Renal pelvis (tissue), 1 donor: ENCODE measurements at regions not wholly inside any gene's neighbourhood (a gene's known extent, or its start where the extent isn't known, plus 50 kb on each side); places are given as distances from the start of the nearest gene placed in this dataset.

Experiments
- DNase-seq: peaks from one replicate; pipeline ENCODE4 v3.0.0-alpha.2; 2013

DNA sequence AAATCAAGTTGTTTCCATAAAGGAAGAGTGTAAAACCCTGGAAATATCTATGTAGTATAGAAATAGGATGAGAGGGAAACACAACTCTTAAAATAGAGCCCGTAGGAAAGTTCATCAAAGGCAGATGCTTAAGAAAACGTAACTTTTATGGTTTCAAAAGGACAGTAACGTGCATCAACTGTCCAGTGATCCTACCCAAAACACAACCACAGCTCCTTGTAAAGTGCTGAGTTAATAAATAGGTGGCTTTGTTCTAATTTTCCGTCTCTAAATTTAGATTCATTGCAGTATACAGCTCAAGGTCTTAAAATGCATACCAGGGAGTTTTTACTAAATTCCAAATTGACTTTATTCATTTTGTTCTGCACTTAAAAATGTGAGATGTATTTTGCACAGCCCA lies 282.1 kb upstream of the ID2 start:
- no peak for DNase-seq

DNA sequence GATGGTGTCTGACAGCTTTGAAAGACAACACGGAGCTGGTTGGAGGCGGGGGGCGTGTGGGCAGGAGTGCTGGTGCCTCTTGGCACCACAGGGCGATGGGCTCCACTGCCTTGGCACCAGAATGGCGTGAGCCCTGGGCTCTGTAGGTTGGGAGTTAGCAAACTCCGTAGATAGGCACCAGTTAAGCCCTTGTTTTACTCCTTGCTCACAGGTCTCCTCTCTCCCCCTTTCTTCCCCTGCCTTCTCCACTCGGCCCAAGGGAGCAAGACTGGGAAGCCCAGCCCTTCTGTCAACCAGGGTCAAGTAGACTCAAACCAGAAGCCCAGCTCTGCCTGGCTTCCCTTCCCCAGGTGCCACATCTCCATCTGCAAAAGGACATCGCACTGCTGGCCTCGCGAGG lies 281.7 kb upstream of the ID2 start:
- DNase-seq = no peak

DNA sequence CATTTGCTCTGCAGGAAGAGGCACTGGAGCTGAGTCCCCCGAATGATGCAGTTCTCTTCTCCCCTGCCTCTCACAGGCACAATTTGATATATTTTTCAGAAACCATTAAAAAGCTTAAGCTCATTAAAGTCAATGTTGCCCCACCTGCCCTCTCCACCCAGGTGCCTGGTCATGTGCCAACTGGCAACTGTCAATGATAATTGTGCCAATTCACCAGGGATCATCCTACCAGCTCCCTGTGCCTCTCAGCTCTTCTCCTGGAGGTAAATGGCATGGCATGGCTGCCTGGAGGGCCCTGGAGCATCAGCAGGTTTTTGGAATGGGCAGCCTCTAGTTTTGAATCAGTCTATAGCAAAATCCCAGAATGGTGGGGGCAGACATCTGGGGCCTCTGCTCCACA lies 279.6 kb upstream of the ID2 start:
- no peak for DNase-seq

DNA sequence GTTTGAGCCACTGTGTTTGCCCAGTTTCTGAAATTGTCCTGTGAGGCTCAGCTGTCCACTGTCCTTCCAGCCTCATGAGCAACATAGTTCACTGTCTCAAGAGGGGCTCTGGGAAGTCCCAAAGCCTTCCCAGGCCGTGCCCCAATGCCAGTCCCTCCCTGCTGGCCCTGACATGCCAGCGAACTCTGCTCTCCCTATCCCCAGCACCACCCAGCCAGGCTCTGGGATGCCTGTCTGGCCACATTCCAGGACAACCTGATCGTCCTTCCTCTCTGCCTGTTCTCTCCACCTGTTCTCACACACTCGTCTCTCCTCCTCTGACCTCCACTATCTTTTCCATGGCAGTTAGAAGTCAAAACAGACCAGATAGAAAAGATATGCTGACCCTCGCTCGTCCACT lies 278.0 kb upstream of the ID2 start:
- DNase-seq = no peak

DNA sequence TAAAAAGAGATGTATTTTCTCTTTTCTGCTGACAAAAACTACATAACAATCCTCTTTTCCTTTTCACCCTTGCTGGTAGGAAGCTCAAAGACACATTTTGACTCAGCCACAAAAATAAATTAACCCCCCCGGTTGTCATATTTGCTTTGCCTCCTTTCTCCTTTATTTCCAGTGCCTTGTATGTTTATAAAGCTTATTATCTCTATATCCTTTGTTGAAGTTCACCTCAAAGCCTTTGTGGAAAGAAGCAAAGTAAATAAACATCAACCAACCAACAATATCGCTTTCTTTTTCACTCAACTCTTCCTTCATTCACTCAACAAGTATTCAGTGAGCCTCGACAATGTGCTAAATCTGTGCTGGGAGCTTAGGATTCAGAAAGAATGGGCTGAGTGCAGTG lies 276.5 kb upstream of the ID2 start:
- DNase-seq = no peak

DNA sequence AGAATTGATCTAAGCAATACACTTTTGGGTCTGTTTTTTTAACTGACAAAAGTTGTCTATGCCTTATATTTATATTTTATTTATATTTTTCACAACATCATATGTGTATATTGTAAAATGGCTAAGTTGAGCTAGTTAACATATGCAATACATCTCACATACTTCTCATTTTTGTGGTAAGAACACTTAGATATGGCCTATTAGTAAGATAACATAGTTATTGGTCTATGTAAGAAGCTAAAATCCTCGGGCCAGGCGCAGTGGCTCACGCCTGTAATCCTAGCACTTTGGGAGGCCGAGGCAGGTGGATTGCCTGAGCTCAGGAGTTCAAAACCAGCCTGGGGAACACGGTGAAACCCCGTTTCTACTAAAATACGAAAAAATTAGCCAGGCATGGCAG lies 275.6 kb upstream of the ID2 start:
- DNase-seq = no peak

DNA sequence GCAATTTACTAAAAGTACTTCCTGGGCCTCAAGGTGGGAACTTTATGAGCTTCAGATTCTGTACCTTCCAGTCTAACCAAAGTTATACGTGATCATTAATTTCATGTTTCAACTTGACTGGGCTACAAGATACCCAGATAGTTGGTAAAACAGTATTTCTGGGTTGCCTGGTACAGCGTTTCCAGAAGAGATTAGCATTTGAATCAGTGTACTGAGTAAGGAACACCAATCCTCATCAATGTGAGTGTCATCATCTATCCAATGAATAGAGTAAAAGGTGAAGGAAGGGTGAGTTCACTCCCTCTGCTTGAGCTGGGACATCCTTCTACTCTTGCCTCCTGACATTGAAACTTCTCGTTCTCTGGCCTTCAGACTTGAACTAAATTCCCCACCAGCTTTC lies 274.5 kb upstream of the ID2 start:
- no peak for DNase-seq

DNA sequence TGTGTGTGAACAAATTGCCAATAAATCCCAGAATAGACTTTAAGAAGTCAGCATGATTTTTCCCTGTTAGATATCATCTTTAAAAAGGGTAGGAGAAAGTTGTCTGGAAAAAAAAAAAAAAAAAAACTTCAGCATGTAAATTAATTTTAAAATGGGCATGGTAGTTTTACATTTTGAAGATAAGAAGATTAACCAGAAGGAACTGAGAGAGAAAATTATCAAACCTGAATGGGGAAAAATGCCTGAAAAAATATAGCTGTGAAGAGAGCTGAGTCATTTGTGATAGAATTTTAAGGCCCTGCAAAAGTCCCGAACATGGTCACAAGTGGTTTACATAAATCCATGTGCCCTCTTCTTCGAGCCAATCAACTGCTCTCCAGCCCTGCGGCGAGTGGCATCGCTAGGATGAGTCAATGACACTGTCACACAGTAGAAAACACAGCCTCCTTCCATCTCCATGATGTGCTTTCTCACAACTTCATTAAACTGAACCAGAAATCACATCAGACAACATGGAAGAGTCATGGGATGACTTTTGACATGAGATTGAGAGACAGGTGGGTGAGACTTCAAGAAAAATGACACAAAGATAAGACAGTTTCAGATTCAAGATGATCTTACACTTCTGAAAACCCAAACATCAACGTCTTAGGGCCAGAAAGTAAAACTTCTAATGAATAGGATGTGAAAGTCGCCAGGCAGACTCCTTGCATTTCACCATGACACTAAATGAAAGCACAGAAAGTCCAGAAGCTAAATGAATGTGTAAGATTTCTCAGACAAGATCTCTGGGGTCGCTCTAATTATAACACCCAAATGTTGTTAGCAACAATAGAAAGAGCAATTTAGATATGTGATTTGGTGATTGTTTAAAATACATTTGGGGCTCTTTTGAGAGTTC lies 273.0 kb upstream of the ID2 start:
- no peak for DNase-seq

DNA sequence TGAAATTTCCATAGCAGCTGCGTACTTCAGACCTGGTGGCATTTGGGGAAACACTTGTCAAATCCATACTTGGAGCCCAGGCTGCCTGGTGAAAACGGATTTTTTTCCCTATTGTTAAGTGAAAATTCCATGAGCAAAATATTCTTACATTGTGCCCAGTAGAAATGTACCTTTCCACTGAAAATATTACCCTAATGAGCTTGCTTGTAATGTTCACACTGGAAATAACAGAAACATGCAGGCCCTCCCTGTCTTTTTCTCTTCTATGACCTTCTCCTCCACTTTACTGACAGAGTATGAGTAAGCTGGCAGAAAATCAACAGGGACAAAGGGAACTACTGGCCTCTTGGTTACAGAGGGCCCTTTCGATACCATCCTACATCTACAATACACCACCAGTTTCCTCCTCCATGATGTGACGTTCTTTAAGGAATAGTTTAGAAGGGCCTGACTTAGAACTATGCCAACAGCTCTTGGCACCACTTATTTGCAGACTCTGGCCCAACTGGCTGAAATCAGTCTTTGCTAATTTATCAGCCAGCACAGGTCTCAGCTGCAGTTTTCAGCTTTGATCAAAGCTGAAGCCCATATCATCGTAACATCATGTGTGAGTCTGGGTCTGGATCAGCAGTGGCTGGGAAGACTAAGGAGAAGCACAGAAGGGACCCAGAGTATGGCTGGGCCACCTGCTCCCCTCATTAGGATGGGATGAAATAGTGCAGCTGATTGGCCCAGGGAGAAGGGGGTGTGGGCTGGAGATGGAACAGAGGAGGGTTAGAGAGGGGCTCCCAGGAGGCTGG lies 272.2 kb upstream of the ID2 start:
- no peak for DNase-seq

DNA sequence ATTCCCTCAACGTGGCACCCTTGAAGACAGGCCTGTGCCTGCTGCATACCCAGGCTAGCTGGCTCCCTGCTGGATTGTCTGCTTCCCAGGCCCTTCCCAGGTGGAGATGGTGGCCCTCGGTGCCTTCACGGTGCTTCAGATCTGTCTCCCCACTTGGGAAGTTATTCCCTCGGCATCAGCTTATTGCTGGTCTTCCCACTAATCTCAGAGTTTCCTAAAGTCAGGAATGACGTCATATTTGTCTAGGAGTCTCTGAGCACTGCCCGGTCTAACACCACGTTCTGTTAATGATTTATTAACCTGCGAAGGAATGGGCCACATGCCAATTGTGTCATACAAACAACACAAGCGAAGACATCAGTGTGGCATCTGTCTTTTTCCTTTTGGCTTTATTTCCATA lies 269.8 kb upstream of the ID2 start:
- peak; percentile 51 for DNase-seq

DNA sequence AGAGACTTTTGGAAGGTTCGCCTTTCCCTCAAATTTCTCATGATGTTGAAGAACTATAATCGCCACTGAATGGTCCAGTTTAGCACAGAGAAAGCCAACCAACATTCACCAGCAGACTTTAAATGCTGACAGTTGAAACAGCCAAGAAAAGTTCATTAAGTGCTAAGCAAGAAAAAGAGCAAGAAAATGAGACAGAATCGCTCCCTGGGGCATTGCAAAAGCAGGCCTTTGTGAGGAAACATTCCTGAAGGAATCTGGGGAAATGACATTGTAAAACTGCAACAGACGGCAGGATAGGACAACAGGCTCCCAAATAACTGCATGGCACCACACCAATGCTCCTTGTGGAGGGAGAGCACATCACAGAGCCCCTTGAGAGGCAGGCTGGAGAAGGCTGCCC lies 269.3 kb upstream of the ID2 start:
- peak; percentile 24 for DNase-seq

DNA sequence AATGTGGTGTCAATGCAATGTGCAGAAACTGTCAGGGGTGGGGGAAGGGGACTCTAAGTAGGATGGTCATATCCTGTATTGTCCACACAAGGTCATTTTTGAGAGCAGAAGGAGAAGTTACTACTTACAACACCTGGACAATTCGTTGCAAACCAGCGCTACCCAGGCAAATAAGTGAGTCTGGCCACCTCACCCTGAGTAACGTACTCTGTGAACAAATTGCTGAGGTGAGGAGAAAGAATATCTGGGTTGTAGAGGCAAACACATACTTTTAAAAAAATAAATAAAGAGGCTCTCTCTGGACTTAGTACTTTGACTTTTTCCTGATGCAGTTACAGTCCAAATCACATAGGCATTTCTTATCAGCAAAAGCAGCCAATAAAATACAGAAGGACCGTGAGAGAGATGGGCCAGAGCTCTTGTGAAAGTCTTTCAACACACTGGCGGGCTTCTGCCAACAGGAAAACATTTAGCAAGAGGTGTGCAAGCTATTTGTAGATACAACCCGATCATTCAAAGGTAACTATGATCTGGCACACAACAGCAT lies 268.2 kb upstream of the ID2 start:
- no peak for DNase-seq

DNA sequence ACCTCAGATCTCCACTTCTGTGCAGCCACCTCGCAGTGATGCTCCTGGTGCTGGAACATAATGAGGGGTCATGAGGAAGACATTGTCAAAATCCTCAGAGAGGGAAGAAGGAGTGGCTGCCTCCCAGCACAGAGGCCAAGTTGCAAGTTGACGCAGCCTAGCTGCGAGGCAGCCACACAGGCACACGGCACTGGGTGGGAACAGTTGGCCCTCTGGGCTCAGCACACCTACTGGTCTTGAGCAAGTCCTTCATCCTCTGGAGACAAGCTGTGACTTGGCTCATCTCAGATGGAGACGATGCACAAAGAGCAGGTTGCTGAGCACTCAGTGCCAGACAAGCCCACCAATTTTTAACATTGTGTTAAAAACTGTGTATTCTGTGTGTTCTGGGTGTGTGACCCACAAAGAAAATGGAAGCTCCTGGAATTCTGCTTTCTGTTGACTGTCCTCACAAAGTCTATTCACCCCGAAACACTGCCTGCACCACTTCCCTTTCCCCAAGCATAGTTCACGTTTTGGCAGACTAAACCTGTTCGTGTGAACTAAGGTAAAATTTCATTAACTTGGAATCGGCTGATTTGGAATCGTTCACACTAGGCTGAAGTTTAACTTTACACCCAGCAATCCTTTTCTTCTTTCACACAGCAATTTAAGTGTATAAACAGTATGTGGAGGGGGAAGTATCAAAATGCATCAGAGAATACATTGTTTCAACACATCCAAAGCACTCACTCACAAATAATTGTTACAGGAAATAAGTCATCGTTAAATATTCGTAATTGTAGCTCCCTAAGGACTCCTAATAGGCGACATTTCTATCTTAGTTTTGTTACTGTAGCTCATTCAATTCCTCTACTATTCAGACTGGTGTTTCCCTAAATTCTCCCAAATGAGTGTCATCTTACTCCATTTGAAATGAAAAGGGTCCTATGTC lies 266.6 kb upstream of the ID2 start:
- no peak for DNase-seq

DNA sequence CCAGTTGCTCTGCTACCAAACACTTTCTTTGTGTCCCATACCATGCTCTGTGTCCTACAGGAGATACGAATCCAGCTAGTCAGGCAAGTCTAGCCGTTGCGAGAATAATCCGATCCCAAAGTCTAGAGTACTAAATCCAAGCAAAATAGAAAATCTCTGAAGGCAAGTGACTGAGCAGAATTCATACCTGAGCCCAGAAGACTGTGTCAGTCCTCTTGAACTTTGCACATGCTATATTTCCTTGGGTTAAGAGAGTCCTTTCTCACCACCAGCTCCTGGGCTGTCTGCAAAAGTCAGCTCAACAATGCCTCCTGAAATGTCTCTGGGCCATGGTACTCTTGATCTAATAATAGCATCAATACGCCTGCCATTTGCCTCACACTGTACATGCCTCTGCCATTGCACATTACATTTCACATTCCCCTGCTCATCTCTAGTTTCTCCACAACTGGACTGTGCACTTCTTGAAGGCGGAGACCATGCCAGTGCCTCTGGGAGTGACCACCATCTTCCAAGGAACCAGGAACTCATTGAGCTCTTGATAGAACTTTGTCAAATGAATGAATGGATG lies 265.8 kb upstream of the ID2 start:
- DNase-seq = no peak

DNA sequence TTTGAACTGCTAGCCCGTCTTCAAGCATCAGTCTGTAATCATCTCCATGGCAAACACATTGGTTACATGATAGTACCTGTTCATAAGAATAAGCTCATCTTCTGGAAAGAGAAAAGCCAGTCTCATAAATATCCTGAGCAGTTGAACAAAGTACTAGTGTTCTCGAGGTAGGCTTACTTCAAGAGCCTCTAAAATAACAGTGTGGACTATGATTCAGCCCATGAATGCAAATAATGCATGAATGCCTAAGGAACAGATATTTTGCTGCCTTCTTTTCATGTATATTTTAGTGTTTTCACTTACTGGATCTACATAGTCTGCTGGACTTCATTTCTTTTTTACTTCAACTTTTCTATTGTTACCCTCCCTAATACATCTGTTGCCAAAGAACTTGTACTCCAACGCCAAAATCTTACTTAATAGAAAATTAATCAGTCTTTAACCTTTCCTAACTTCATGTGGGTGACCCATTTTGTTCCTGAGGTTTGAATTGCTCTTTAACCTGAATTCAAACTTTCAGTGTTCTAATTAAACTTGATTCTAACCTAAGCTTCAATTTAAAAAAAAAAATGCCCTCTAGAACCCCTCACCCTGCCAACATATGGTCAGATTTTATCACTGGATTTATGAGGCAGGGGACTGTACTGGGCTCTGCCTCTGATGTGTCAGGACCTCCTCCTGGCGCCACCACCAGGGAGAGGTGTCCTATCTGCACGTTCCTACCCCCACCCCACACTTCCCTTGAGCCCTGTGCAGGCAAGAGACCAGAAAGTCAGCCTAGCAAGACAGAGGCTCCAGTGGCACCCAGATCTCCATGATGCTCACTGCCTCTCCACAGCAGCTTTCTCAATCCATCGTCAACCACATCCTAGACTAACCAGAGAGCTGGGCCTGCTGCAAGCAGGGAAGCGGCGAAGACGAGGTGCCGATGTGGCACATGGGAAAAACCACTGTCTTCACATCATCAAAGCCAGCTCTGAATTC lies 264.7 kb upstream of the ID2 start:
- no peak for DNase-seq

DNA sequence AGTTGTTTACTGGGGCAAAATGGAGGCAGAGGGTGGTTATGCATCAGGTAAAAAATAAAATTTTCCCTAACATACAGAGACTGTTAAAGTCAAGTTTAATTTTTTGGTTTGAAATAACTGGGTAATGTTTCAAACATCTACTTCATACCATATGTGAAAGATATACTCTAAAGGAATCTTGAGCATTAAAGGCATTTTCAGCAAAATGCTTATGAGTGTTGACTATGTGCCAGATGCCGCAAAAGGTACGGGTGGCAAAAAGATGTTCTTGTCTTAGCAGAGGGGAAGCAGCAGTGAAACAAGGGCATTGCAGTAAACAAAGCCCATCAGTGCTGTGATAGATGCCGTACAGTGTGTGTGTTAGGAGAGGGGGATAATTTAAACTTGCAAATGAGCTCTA lies 263.1 kb upstream of the ID2 start:
- no peak for DNase-seq

DNA sequence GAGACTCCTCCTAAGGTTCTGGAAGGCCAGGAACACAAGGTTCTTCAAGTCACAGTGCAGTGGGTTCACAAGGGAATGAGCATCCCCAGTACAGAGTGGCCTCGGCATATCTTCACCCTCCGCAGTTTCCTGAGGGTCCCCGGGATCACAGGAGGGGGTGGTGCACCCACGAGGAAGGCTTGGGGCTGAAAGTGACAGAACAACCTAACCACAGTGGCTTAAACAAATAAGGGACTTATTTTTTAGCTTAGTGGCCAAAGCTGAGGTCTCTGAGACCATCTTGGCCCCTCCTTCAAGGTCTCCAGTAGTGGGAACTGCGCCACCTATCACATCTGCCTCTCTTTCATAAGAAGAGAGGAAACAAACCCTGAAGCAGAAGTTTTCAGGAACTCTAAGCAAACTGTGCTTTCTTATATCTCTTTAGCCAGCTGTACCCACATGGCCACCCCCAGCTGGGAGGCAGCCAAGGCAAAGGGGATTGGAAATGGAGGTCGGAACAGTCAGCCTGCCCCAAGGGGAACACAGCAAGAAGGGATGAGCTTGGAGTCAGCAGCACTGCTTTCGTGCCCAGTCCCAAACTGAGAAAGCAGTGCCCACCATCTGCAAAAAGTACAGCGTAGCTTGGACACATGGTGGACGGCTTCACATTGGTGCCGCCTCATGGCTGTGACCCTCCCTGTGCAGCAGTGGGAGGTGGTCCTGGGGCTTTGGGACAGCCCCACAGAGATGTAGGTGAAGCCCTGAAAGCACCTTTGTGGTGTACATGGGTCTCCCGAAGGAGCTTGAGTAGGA lies 260.0 kb upstream of the ID2 start:
- no peak for DNase-seq

DNA sequence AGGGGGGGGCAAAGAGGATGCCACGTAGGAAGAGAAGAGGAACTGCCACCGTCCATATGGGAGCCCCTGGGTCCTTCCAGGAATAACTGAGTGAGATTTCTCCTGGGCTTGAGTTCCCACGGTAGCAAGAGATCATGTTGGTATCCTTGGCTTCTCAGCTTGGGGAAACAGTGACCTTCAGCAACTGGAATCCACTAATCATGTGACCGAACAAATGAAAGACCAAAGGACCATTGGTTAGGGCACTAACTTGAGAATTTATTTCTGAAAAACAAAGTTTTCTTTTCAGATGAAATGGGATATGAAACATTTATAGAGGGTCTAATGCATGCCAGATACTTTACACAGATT lies 259.4 kb upstream of the ID2 start:
- no peak for DNase-seq
